Occipital lobe (tissue), 1 donor: ENCODE measurements at regions not wholly inside any gene's neighbourhood (a gene's known extent, or its start where the extent isn't known, plus 50 kb on each side); places are given as distances from the start of the nearest gene placed in this dataset.
"Not testable (repeated sequence)": the region's sequence is repeated elsewhere in the genome, so short reads cannot be mapped to it uniquely, and the experiment has no call there.

ENCODE experiments used
- DNase-seq: peaks from one replicate; lab custom pipeline; 2025; lab: John Stamatoyannopoulos, UW

DNA sequence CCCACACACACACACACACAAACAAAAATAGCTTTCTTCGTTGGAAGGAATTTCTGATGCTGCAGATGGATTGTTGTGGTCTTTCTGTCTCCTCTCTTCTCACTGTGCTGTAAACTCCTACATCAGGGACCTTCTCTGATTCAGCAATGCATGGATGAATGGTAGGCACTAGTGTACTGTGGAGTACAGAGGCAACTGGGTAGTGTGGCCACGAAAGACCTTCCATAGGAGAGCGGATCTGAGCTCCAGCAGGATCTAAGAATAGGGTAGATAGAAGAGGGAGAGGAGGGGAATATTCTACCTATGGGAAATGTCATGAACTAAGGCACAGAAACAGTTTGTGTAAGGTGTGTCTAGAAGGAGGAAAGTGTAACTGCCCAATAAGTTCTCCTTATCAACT lies 266.8 kb downstream of the MYCN start:
- DNase-seq: no peak

- no peak for DNase-seq
Observed at GRCh38 chr2:16206191-16206944, 266.0 kb downstream of the MYCN start.

- no peak for DNase-seq
Observed at GRCh38 chr2:16205631-16206030, 265.3 kb downstream of the MYCN start.

- no peak for DNase-seq
Observed at GRCh38 chr2:16204886-16205620, 264.7 kb downstream of the MYCN start.

DNA sequence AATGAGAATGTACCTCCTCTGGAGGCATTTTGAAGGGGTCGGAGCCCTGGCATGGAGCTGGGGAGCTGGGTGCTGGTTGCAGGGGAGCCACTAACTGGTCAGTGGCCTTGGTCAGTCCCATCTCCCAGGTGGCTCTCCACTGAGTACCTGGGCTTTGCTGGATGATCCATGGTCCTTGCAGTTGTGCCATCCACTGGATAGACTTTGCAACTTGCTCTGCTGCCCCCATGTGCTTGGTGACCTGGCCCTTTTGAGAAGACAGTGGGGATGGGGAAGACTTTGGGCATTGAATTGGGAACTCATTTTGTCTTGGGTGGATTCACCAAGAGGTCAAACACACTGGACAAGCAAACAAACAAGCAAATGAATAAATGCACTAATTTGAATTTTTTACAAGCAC lies 263.9 kb downstream of the MYCN start:
- DNase-seq: no peak

DNA sequence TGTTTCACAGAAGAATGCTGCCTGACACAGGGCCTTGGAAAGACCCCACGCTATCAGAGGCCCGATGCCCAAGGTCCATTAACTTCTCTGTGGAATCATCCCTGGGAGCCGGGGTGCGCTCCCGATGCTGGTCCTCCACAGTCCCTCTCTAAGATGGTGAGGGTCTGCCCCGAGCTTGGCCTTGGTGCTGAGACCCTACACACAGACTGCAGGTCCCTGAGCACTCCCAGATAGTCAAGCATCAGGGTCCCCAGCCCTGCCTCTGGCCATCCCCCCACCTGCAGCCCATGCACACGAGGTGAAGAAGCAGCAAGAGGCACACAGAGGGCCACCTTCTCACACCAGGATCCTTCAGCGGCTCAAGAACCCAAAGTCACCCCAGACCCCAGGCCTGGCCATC lies 263.3 kb downstream of the MYCN start:
- no peak for DNase-seq

- DNase-seq: no peak
Observed at GRCh38 chr2:16203069-16203468, 262.7 kb downstream of the MYCN start.

DNA sequence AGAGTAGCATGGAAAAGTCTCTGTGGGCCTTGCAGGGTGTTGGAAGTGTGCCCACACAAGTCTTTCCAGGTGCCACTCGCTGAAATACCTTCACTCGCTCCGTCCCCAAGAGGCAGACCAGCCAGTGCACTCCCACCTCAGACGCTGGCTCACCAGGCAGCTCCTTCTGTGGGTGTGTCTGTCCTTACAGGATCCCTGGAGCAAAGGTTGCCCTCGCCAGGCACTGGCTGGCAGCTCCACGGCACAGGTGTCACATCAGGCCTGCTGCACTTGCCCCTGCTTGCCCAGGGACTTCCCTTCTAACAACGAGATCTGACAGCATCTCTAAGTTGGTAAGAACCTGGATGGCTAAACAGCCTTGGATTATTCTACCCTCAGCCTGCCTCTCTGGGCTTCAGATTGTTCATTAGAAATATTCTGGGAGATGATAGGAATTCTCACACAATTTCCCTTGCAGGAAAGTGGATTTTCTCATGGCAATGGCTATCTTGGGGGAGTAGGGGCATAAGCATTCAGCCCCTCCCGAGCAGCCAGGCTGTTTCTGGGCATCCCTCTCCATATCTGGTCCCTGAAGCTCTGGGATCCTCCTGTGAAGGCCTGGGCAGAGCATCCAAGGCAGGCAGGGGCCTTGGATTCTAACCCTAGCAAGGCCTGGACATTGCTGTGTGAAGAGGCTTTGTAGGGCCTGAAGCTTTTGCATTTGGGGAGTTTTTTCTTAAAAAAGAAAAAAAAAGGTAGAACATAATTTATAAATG lies 262.1 kb downstream of the MYCN start:
- DNase-seq: no peak

GRCh38 chr2:16201848-16202247 lies 261.5 kb downstream of the MYCN start:
- DNase-seq: no peak

DNA sequence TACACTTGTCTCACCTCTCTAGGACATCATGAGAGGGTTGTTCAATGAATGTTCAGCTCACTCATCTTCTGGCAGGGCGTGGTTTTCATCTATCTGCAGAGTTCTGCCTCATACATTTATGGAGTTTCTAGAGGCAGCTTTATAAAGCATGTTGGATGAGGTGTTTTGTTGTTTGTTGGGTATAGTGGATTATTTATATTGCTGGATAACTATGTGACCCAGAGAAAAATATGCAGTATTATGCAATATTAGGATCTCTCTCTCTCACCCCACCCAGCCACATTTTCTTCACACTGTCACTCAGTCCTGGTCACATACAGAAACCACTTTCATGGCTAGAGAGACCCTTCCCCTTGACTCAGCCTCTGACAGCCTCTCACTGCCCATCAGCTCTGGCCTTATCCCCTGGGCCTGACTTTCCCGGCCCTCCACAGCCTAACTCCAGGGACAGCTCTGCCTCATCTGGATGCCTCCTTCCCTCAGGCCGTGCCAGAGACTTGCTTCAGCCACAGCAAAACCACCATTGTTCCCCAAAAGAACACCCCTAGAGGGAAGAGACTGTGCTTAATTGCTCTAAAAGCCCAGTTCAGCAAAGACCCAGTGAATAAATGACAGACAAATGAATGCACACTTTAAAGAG lies 260.3 kb downstream of the MYCN start:
- DNase-seq: no peak

DNA sequence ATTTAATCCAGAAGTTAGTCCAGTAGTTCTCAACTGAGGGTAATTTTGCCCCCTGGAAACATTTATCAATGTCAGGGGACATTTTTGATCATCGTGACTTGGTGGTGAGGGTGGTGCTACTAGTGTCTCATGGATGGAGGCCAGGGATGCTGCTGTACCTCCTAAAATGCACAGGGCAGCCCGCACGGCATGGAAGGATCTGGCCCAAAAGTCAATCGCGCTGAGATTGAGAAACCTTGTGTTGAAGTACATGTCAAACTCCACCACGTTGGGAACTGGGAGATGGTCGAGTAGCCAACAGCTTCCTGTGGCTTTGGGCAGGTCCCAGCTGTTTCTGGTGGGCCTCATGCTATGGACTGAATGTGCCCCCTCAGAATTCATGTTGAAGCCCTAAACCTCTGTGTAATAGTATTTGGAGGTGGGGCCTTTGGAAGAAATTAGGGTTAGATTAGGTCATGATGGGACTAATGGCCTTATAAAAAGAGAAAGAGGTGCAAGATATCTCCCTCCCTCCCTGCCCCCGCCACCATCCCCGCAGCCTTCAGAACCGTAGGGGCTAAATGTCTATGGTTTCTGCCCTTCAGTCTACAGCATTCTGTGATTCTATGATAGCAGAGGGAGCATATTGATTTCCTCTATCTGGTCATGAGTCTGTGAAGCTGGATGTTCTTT lies 259.7 kb downstream of the MYCN start:
- no peak for DNase-seq

GRCh38 chr2:16199241-16199640 lies 258.9 kb downstream of the MYCN start:
- DNase-seq: not testable (repeated sequence)

DNA sequence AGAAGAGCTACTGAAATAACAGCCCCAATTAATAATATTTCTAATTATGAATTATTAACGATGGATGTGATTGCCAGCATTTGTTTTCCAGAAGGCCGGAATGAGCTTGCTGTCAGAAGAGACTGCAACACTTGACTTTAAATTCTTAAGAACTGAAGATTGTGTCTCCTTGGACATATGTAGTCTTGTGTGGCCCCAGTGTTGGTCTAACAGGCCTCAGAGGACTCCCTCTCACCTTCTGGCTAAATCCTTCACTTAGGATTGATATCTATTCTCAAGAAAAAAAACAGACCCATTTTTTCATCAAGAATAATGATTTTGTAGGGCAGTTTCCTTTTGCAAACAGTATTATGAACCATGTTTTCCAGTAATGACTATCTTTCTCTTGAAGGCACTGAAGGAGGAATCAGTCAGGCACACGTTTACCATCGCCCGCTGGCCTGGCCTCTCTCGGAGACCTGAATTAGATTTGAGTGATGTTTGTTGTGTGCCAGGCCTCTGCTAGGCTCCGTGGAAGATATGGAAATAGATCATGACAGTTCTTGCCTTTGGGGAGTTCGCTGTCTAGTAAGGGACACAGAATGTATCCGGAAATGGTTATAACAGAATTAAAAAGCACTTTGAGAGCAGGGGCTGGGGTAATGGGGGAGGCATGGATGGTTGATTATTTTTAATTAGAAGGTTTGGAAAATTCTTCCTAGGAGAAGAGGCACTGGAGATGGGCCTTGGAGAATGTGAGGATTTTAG lies 258.0 kb downstream of the MYCN start:
- no peak for DNase-seq

GRCh38 chr2:16197504-16198147 lies 257.3 kb downstream of the MYCN start:
- DNase-seq: no peak

DNA sequence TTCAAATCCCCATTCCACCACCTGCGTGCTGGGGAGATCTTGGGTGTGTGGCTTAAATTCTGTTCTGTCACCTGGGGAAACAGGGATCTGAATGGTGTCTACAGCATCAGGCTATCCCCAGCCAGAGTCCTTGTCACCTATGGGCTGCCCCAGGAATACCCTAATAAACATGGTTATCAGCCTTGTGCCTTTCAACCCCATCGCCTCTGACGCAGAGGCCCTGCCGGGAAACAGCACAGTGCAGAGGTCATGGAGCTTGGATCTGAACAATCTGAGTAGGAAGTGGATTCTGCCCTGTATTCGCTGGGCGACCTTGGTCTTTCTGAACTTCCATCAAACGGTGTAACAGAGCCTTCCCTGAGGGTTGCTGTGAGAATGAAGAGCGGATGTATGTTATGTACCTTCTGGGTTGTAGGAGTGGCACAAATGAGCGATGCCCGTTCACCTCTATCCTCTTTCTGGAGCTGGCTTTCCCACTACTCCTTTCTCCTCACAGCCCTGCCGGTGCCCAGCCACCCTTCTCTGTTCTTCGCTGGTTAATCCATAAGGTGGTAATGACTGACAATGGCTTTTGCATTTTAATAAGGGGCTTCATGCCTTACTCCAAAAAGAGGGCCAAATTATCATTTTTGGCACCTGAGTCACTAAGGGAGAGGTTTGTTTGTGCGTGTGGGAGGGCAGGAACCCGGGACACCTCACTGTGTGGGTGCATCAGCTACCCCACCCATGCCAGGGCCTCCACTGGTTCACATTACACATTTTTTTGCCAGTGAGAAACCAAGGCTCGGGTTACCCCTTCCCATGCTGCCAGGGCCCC lies 256.5 kb downstream of the MYCN start:
- DNase-seq: no peak

DNA sequence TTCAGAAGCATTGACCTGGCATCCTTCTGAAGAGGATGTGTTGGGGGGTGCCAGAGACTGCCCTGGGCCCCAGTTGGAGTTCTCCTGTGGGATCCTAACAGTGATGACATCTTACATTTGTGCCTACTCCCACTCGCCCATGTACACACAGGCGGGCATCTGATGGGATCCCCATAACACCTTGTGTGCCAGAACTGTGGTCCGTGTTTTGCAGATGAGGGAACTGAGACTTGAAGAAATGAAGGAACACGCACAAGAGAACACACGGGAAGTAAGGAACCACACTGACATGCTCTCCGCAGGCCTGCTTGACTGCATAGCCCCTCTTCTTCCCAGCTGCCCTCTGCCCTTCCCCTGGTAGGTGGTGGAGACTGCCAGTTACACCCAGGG lies 255.3 kb downstream of the MYCN start:
- no peak for DNase-seq

GRCh38 chr2:16194931-16195680 lies 254.8 kb downstream of the MYCN start:
- no peak for DNase-seq

- DNase-seq: no peak
Observed at GRCh38 chr2:16194530-16194929, 254.2 kb downstream of the MYCN start.

- DNase-seq: no peak
Observed at GRCh38 chr2:16194096-16194390, 253.7 kb downstream of the MYCN start.
